Retinal pigment epithelial cell (primary cell): ENCODE measurements at regions not wholly inside any gene's neighbourhood (a gene's known extent, or its start where the extent isn't known, plus 50 kb on each side); places are given as distances from the start of the nearest gene placed in this dataset.

Experiments
- DNase-seq: peaks from one replicate; pipeline ENCODE4 v3.0.0-alpha.2; 2010; ENCODE audit warnings: low read depth
- H3K4me3 ChIP-seq: 2 replicates; pipeline ENCODE4 v1.5.1; 2011; ENCODE audit warnings: mild to moderate bottlenecking, low read length, control low read depth, moderate library complexity
- CTCF ChIP-seq: conservative IDR thresholded peaks from 2 replicates; pipeline ENCODE4 v1.5.1; 2011; ENCODE audit warnings: low read depth, low read length, control low read depth, inconsistent platforms

GRCh38 chr6:1068905-1069304 is 243.0 kb upstream of the FOXQ1 start:
- no peak for DNase-seq
- no peak for TF ChIP-seq CTCF
- no peak overlapping the region for H3K4me3 ChIP-seq

- no peak overlapping the region for H3K4me3 ChIP-seq
- DNase-seq = no peak
- TF ChIP-seq CTCF = no peak
These were observed 243.8 kb upstream of the FOXQ1 start for GRCh38 chr6:1068068-1068467.

- H3K4me3 ChIP-seq = no peak overlapping the region
- no peak for TF ChIP-seq CTCF
- DNase-seq = no peak
These were observed 244.6 kb upstream of the FOXQ1 start for GRCh38 chr6:1067346-1067745.

- DNase-seq = no peak
- no peak for TF ChIP-seq CTCF
- no peak overlapping the region for H3K4me3 ChIP-seq
These were observed 245.3 kb upstream of the FOXQ1 start for GRCh38 chr6:1066449-1067090.

- H3K4me3 ChIP-seq = no peak overlapping the region
- no peak for TF ChIP-seq CTCF
- DNase-seq = no peak
These were observed 245.9 kb upstream of the FOXQ1 start for GRCh38 chr6:1065986-1066385.

GRCh38 chr6:1063671-1064355 is 248.1 kb upstream of the FOXQ1 start:
- DNase-seq = no peak
- H3K4me3 ChIP-seq = no peak overlapping the region
- no peak for TF ChIP-seq CTCF
